Natural killer cell (primary cell): ENCODE measurements at regions not wholly inside any gene's neighbourhood (a gene's known extent, or its start where the extent isn't known, plus 50 kb on each side); places are given as distances from the start of the nearest gene placed in this dataset.
"Not testable (repeated sequence)": the region's sequence is repeated elsewhere in the genome, so short reads cannot be mapped to it uniquely, and the experiment has no call there.

Experiments
- ATAC-seq, 3 donors: fragments of 150-1000 bp in 2 of 3; fragments of 200-7000 bp in 1 of 3; cut with Tn5 transposase; 1 replicate in 1 of 3; 2 replicates in 2 of 3; pipeline ENCODE4 v1.10.0; 2021; ENCODE audit warnings: mild to moderate bottlenecking in 2 of 3, moderate library complexity in 2 of 3
- DNase-seq, 2 donors: peaks; one replicate each; pipeline versions ENCODE4 v3.0.0 to v3.0.0-alpha.2; 2013 to 2021; ENCODE audit warnings: mixed read lengths in 1 of 2
- H3K27ac ChIP-seq: one replicate; pipeline ENCODE4 v1.5.1; 2013; ENCODE audit warnings: mild to moderate bottlenecking, low read length
- H3K27me3 ChIP-seq: one replicate; pipeline ENCODE4 v1.6.1; 2013; ENCODE audit warnings: low read length; ENCODE audit not compliant: control insufficient read depth, insufficient read depth
- H3K36me3 ChIP-seq: one replicate; pipeline ENCODE4 v1.6.1; 2013; ENCODE audit warnings: low read length; ENCODE audit not compliant: control insufficient read depth, insufficient read depth
- H3K4me1 ChIP-seq: one replicate; pipeline ENCODE4 v1.6.1; 2013; ENCODE audit warnings: low read length; ENCODE audit not compliant: control insufficient read depth, insufficient read depth
- H3K4me3 ChIP-seq: one replicate; pipeline ENCODE4 v1.5.1; 2013; ENCODE audit warnings: low read length
- H3K9me3 ChIP-seq: one replicate; pipeline ENCODE4 v1.6.1; 2013; ENCODE audit warnings: low read length; ENCODE audit not compliant: control insufficient read depth, insufficient read depth
- H3K27ac Mint-ChIP-seq, 2 donors: one replicate each; pipeline ENCODE4 v1.8.0; 2022; ENCODE audit warnings: mild to moderate bottlenecking in 2 of 2, mixed read lengths in 2 of 2, moderate library complexity in 1 of 2
- H3K27me3 Mint-ChIP-seq, 2 donors: one replicate each; pipeline ENCODE4 v1.8.0; 2022; ENCODE audit warnings: low read depth in 2 of 2, mixed read lengths in 2 of 2
- H3K36me3 Mint-ChIP-seq: one replicate; pipeline ENCODE4 v1.8.0; 2022; ENCODE audit warnings: mixed read lengths
- H3K4me1 Mint-ChIP-seq, 2 donors: one replicate each; pipeline ENCODE4 v1.8.0; 2022; ENCODE audit warnings: mixed read lengths in 2 of 2
- H3K4me3 Mint-ChIP-seq: one replicate; pipeline ENCODE4 v1.8.0; 2022; ENCODE audit warnings: mild to moderate bottlenecking, moderate library complexity, mixed read lengths
- H3K9me3 Mint-ChIP-seq, 2 donors: one replicate each; pipeline ENCODE4 v1.8.0; 2022; ENCODE audit warnings: mixed read lengths in 2 of 2
- CTCF ChIP-seq: fragments of 200-600 bp; IDR thresholded peaks from one replicate; pipeline ENCODE4 v1.8.0; 2022; ENCODE audit warnings: antibody characterized with exemption
- WGBS: methylation state at CpG from one replicate; pipeline ENCODE4 v1.1.7; 2013; ENCODE audit warnings: missing lambda C conversion rate; ENCODE audit not compliant: insufficient coverage; 5-methylcytosine and 5-hydroxymethylcytosine counted together
- intact Hi-C: fragments of 100-400 bp; cut with micrococcal nuclease; formaldehyde crosslinking; loops from one replicate; pipeline ENCODE4 v1.14.2; 2022

- WGBS, result 86% methylated on average over 3 of the region's 3 CpGs
- intact Hi-C loops, result no loop called here
- Mint-ChIP-seq H3K4me1 (no peaks in the 10 kb centered on the region), H3K9me3 (peaks cover 7 to 9% of the 10 kb centered on the region in 2 donors), H3K4me3 (no peak overlapping the region), H3K27me3 (no peaks in the 10 kb centered on the region), H3K27ac (no peak overlapping the region), H3K36me3 (no peaks in the 10 kb centered on the region)
- no peak for TF ChIP-seq CTCF
- Histone ChIP-seq H3K36me3 (no peaks in the 10 kb centered on the region), H3K27me3 (no peaks in the 10 kb centered on the region), H3K4me1 (no peaks in the 10 kb centered on the region), H3K27ac (no peak overlapping the region), H3K4me3 (no peak overlapping the region), H3K9me3 (no peaks in the 10 kb centered on the region)
- DNase-seq (no peak), ATAC-seq (no peak)
These were observed 2033.0 kb upstream of the PCDH20 start for GRCh38 chr13:63448692-63449091.

GRCh38 chr13:63446329-63446728 lies 2030.7 kb upstream of the PCDH20 start:
- Mint-ChIP-seq H3K9me3 (peaks cover 6 to 7% of the 10 kb centered on the region in 2 donors), H3K27ac (no peak overlapping the region), H3K4me3 (no peak overlapping the region), H3K4me1 (no peaks in the 10 kb centered on the region), H3K36me3 (no peaks in the 10 kb centered on the region), H3K27me3 (no peaks in the 10 kb centered on the region)
- Histone ChIP-seq H3K36me3 (no peaks in the 10 kb centered on the region), H3K4me3 (no peak overlapping the region), H3K4me1 (no peaks in the 10 kb centered on the region), H3K9me3 (no peaks in the 10 kb centered on the region), H3K27me3 (no peaks in the 10 kb centered on the region), H3K27ac (no peak overlapping the region)
- 82% methylated on average over 6 of the region's 6 CpGs for WGBS
- ATAC-seq (no peak), DNase-seq (no peak)
- intact Hi-C loops, result no loop called here
- TF ChIP-seq CTCF, result no peak

DNA sequence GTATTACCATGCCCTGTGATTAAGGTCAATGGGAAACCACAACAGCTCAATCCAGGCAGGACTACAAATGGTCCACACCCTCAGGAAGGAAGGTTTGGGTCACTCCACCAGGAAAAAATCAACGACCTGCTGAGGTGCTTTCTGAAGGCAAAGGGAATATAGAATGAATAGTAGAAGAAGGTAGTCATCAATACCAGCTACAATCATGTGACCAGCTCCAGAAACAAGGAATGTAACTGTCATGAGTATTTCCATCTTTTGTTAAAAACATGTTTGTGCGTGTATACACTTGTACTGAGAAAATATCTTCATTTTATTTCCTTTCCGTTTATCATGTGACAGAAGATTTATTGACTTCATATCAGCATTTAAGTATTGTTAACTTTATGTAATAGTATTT lies 2028.6 kb upstream of the PCDH20 start:
- H3K4me3 Mint-ChIP-seq, H3K36me3 ChIP-seq, H3K4me1 Mint-ChIP-seq, H3K27ac Mint-ChIP-seq, H3K36me3 Mint-ChIP-seq, H3K27ac ChIP-seq, intact Hi-C loops, H3K4me1 ChIP-seq, H3K9me3 Mint-ChIP-seq, H3K27me3 ChIP-seq, H3K4me3 ChIP-seq, H3K27me3 Mint-ChIP-seq, H3K9me3 ChIP-seq, ATAC-seq, DNase-seq: not testable (repeated sequence)
- 54% methylated on average over 1 of the region's 3 CpGs for WGBS

GRCh38 chr13:63438951-63439350 lies 2023.3 kb upstream of the PCDH20 start:
- TF ChIP-seq CTCF, result no peak
- Histone ChIP-seq H3K27ac (no peak overlapping the region), H3K4me3 (no peak overlapping the region), H3K4me1 (no peaks in the 10 kb centered on the region), H3K9me3 (no peaks in the 10 kb centered on the region), H3K36me3 (no peaks in the 10 kb centered on the region), H3K27me3 (no peaks in the 10 kb centered on the region)
- intact Hi-C loops, result no loop called here
- H3K27ac Mint-ChIP-seq, result no peak overlapping the region
- H3K36me3 Mint-ChIP-seq, result peaks cover 16% of the 10 kb centered on the region
- H3K4me1 Mint-ChIP-seq, result no peaks in the 10 kb centered on the region
- H3K9me3 Mint-ChIP-seq, result peaks cover 11 to 15% of the 10 kb centered on the region in 2 donors
- no peaks in the 10 kb centered on the region for H3K27me3 Mint-ChIP-seq
- WGBS, result 66% methylated on average over 2 of the region's 4 CpGs
- DNase-seq (no peak), ATAC-seq (no peak)
- no peak overlapping the region for H3K4me3 Mint-ChIP-seq
